ENCODE measurements at regions not wholly inside any gene's neighbourhood (a gene's known extent, or its start where the extent isn't known, plus 50 kb on each side); places are given as distances from the start of the nearest gene placed in this dataset.

DNA sequence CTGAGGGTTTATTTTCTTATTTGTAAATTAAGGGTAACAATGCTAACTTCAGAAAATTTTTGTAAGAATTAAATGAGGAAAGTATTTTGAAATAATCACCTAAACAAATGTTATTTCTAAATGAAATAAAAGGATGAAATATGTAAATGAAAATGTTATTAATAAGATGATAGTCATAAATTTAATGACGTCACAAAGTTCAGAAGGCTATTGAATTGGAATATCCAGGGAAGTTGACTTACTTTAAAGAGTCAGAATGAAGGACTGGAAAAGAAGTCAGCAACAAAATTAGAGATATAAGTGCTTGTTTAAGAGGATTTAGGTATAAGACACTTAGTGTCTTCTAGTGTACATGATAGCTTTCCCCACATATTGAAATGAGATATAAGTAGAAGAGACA, 732.6 kb upstream of the CDH7 start:
- H3K4me1 ChIP-seq: no peaks in the 10 kb centered on the region
- no peak for DNase-seq

DNA sequence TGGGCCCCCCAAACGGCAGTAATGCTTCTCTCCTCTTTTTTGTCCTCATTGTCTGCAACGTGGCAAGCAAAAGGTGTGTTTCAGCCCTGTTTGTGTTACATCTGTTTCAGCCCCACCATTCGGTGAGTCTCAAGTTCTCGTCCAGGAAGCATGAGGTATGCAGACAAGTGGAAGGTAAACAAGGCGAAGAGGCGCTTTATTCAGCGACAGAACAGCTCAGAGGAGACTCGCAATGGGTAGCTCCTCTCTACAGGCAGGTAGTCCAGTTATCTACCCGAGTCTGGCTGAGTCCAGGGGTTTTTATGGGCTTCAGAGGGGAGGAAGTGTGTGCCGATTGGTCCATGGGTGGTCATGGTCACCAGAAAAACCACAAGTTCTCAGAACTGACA, 733.4 kb upstream of the CDH7 start:
- no peaks in the 10 kb centered on the region for H3K9me3 ChIP-seq (replicated peaks)
- H3K27me3 ChIP-seq: no peaks in the 10 kb centered on the region

More for the DNA sequence above, 732.6 kb upstream of the CDH7 start:
- H3K36me3 ChIP-seq: no peaks in the 10 kb centered on the region
- no peak overlapping the region for H3K4me3 ChIP-seq
- H3K27ac ChIP-seq: no peak overlapping the region
- H3K27me3 ChIP-seq: no peaks in the 10 kb centered on the region
- H3K9me3 ChIP-seq (replicated peaks): no peaks in the 10 kb centered on the region

DNA sequence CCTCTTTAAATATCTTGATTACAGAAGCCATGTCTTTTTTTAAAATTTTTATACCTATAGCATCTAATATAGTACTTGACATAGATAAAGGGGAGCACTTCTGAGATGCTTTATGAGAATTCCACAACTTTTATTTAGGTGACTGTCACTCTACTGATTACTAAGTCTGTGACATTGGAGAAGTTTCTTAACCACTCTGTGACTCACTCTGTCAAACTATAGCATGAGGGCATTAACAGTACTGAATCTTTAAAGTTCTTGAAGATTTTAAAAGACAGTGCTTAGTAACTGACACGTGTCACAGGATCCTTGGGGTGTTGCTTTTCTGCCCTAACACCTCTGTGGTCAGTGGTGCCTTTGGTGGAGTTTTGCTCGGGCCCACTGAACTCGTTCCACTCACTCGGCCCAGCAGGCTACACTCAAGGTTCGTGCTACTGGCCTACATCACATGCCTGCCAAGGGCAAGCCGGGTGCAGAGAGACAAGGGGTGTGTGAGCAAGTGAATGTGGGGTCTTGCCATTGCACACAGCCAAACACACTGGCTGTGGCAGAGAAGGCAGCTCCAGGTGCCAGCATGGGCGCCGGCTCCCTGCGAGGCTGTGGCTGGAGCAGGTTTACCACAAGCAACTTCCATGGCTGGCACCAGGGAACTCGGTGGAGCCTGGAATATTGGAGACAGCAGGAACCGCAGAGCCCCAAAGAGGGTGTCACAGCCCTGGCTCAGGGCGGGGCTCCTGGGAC, 734.0 kb upstream of the CDH7 start:
- H3K27me3 ChIP-seq: no peaks in the 10 kb centered on the region
- DNase-seq: no peak
- no peaks in the 10 kb centered on the region for H3K4me1 ChIP-seq
- no peak overlapping the region for H3K4me3 ChIP-seq
- no peaks in the 10 kb centered on the region for H3K9me3 ChIP-seq (replicated peaks)
- H3K36me3 ChIP-seq: no peaks in the 10 kb centered on the region
- H3K27ac ChIP-seq: no peak overlapping the region

More for the DNA sequence above, 733.4 kb upstream of the CDH7 start:
- Histone ChIP-seq H3K4me3 (no peak overlapping the region), H3K36me3 (no peaks in the 10 kb centered on the region), H3K4me1 (no peaks in the 10 kb centered on the region), H3K27ac (no peak overlapping the region)
- no peak for DNase-seq

DNA sequence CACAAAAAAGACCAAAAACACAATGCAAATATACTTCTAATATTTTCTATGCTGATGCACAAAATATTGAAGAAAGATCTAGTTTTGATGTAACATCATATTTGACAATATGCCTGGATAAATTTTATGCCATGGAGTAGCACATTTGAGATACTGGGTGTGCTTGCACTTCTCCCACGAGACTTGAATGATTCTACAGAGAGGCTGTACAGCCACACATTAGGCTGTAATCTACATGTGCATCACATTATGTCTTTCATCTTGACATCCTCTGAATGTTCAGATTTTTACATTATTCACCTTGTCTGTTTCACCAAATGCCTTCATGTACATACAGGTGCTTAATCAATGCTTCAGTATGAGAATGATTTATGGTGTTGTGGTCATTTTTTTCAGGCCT, 756.4 kb upstream of the CDH7 start:
- Histone ChIP-seq H3K27me3 (no peaks in the 10 kb centered on the region), H3K4me1 (no peaks in the 10 kb centered on the region), H3K9me3 (replicated peaks) (no peaks in the 10 kb centered on the region), H3K4me3 (no peak overlapping the region), H3K36me3 (no peaks in the 10 kb centered on the region), H3K27ac (no peak overlapping the region)
- DNase-seq: no peak

DNA sequence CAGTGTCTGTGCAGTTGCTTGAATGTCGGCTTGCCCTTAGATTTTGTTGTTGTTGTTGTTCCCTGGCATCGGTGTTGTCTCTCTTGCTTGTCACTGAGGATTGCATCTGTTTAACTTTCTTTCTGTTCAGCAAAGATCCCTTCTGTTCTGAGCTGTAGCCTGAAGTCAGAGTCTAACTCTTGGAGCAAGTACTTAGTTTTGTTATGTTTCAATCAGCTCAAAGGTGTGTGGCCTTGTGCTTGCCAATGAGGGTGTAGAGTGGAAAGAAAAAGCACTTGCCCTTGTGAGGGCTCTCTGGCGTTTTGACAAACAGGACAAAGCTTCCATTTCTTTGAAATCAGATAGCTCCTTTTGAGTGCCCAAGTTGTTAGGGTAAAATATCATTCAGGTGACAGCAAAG, 757.1 kb upstream of the CDH7 start:
- no peak overlapping the region for H3K27ac ChIP-seq
- DNase-seq: no peak
- H3K36me3 ChIP-seq: no peaks in the 10 kb centered on the region
- no peak overlapping the region for H3K4me3 ChIP-seq
- no peaks in the 10 kb centered on the region for H3K4me1 ChIP-seq
- H3K9me3 ChIP-seq (replicated peaks): no peaks in the 10 kb centered on the region
- no peaks in the 10 kb centered on the region for H3K27me3 ChIP-seq

DNA sequence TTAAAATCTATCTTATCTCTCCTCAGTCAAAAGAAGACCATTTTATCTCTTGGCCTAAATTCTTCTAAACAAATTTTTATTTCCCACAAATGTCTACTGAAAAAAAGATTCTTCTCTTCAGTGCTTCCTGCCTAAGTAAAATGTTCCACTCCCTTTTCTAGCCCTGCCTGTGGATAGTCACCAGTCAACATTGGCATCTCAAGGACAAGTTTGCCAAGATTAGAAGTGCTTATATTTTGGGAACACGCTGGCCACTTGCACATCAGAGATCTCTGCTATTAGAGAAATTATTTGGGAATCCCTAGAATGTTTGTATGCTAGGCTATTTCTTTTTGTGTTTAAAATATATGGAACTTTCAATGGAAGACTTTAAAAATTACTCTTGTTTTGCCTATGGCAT, 758.2 kb upstream of the CDH7 start:
- Histone ChIP-seq H3K4me3 (no peak overlapping the region), H3K27ac (no peak overlapping the region), H3K36me3 (no peaks in the 10 kb centered on the region), H3K27me3 (no peaks in the 10 kb centered on the region), H3K9me3 (replicated peaks) (no peaks in the 10 kb centered on the region), H3K4me1 (no peaks in the 10 kb centered on the region)
- DNase-seq: no peak

DNA sequence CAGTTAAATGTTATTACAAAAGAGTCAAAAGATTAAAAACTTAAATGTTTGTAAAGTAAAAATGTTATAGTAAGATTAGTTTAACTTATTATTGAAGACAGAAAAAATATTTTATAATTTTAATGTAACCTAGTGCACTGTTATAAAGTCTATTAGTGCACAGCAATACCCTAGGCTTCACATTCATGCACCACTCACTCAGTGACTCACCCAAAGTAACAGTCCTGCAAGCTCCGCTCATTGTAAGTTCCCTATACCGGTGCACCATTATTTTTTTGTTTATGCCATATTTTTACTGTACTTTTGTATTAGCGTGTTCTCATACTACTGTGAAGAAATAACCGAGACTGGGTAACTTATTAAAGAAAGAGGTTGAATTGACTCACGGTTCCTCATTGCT, 759.7 kb upstream of the CDH7 start:
- DNase-seq: no peak
- H3K4me3 ChIP-seq: no peak overlapping the region
- no peaks in the 10 kb centered on the region for H3K4me1 ChIP-seq
- no peak overlapping the region for H3K27ac ChIP-seq
- H3K36me3 ChIP-seq: no peaks in the 10 kb centered on the region
- H3K27me3 ChIP-seq: no peaks in the 10 kb centered on the region
- no peaks in the 10 kb centered on the region for H3K9me3 ChIP-seq (replicated peaks)

DNA sequence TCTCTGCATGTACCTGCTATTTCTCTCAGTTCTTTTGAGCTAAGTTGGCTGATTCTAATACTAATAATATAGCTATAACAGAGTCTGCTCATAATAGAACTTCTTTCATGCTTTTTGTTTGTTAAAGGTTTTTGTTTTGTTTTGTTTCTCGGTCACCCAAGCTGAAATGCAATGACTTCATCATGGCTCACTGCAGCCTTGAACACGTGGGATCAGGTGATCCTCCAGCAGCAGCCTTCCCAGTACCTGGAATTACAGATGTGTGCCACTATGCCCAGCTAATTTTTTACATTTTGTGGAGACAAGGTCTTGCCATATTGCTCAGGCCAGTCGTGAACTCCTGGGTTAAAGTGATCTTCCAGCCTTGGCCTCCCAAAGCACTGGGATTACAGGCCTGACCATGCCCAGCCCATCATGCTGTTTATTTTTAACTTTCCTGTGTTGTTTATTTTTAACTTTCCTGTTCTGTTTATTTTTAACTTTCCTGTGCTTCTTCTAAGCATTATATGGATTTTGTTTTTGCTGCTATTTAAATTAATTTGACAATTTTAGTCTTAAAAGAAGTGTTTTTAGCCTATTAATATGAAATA, 763.8 kb upstream of the CDH7 start:
- H3K36me3 ChIP-seq: no peaks in the 10 kb centered on the region
- no peak overlapping the region for H3K4me3 ChIP-seq

DNA sequence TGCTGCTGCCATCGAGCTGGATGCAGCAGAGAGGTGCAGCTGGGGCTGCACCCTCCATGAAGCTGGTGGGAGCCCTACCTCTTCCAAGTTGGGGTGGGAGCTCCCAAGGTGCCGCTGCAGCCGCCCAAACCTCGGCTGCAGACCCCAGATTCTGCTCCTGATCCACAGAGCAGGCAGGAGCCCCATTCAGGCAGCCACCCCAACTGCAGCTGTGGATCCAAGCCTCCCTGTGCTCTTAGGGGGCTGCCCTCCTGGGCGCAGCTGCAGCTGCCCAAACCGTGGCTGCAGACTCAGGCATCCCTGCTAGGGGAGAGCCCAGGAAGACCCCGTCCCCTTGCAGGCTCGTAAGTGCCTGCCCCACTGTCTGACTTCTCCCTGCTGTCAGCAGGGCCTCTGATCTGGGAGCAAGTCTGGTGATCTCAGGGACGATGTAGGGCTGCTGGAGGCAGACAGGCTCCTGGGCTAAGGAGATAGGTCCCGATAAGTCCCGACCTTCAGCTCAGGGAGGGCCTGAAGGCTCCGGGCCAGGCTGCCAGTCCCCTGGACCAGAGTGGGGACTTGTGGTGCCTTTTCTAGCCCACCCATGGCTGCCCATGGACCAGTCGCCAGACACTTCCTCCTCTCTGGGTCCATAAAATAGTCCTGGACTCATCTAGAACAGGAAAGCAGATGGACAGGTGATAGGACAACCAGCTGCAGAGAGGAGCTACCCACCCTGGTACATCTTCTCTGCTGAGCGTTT, 767.1 kb upstream of the CDH7 start:
- Histone ChIP-seq H3K27me3 (no peaks in the 10 kb centered on the region), H3K27ac (no peak overlapping the region), H3K36me3 (no peaks in the 10 kb centered on the region), H3K4me3 (no peak overlapping the region), H3K9me3 (replicated peaks) (no peaks in the 10 kb centered on the region), H3K4me1 (no peaks in the 10 kb centered on the region)
- DNase-seq: no peak

More for the DNA sequence above, 763.8 kb upstream of the CDH7 start:
- no peaks in the 10 kb centered on the region for H3K27me3 ChIP-seq
- no peak overlapping the region for H3K27ac ChIP-seq
- H3K9me3 ChIP-seq (replicated peaks): no peaks in the 10 kb centered on the region
- DNase-seq: no peak
- H3K4me1 ChIP-seq: no peaks in the 10 kb centered on the region

DNA sequence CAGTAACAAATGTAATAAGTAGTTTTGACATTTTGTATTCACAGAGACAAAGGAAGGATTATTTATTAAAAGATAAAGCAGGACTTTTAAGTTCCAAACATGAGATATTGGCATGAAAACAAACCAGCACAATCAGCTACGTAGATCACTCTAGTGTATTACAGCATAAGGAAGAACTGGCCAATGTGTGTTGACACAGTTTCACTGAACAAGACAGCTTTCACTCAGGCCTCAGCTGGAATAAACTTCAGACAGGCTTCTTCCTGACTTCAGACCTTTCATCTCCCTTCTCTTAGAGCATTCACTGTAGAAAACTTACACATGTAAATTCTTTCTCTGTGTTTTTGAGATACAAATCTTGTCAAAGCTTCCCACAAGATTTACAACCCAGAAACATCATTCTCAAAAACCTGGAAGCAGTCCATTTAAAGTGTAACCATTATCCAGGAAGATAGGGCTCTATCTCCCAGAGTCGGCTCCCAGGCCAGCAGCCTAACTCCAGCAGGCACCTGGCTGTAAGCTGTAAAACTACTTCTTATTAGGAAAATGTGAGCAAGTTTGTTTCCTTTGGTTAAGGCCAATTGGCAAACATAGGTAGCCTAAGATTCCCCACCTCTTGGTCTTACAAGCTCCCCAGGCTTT, 768.3 kb upstream of the CDH7 start:
- Histone ChIP-seq H3K27me3 (no peaks in the 10 kb centered on the region), H3K4me1 (no peaks in the 10 kb centered on the region), H3K9me3 (replicated peaks) (no peaks in the 10 kb centered on the region), H3K27ac (no peak overlapping the region), H3K4me3 (no peak overlapping the region), H3K36me3 (no peaks in the 10 kb centered on the region)
- no peak for DNase-seq

DNA sequence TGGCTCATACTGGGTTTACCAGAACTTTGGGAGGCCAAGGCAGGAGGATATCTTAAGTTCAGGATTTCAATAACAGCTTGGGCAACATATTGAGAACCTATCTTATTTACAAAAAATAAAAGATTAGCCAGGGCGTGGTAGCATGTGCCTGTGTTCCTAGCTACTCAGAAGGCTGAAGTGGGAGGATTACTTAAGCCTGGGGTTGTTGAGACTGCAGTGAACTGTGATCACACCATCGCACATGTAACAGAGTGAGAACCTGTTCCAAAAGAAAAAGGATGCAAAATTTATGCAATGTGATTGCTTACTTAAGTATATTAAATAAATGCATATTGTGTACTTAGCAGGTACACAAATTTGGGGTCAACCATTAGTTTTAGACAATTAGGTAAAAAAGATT, 768.9 kb upstream of the CDH7 start:
- no peaks in the 10 kb centered on the region for H3K27me3 ChIP-seq

DNA sequence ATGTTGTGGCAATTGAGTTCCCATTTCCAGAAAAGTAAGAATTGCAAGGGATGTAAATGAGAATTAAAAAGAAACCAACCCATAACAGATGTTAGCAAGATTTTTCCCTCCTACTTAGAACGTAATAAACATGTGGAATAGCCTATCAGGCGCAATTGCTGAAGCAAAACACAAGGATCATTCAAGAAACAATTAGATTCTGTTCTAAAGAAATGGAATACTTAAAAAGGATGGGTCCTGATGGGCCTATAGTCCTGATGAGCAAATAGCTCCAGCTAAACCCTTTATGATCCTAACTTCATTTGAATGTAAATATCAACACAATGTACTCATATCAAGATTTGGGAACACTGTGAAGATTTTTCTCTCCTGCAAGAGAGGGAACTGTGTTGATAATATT, 771.0 kb upstream of the CDH7 start:
- Histone ChIP-seq H3K4me1 (no peaks in the 10 kb centered on the region), H3K4me3 (no peak overlapping the region), H3K9me3 (replicated peaks) (no peaks in the 10 kb centered on the region), H3K27me3 (no peaks in the 10 kb centered on the region), H3K36me3 (no peaks in the 10 kb centered on the region), H3K27ac (no peak overlapping the region)
- no peak for DNase-seq

More for the DNA sequence above, 768.9 kb upstream of the CDH7 start:
- no peak overlapping the region for H3K27ac ChIP-seq
- H3K36me3 ChIP-seq: no peaks in the 10 kb centered on the region
- no peak for DNase-seq
- no peak overlapping the region for H3K4me3 ChIP-seq
- no peaks in the 10 kb centered on the region for H3K4me1 ChIP-seq
- H3K9me3 ChIP-seq (replicated peaks): no peaks in the 10 kb centered on the region

DNA sequence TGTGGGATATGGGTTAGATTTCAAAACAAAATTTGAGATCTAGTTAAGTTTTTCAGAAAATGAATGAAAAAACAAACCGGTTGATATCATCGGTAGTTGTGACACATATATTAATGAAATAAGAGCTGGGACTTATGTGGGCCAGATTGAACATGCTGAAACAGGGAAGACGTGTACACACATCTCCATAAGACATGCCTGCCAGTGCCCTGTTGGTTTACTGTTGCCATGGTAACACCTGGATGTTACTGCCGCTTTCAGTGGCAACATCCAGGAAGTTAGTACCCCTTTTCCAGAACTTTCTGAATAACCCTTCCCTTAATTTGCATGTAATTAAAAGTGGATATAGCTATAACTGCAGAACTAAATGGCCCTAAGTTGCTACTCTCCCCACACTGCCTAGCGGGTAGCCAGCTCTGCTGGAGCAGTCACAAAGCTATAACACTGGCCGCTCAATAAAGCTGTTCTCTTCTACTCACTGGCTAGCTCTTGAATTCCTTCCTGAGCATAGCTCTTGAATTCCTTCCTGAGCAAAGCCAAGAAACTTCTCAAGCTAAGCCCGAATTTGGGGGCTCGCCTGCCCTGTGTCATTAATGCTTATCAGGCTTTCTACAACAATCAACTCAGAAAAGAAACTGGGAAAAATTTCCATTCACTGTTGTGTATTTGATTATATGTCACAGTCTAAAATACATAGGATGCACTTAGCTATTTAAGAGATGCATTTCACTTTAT, 776.3 kb upstream of the CDH7 start:
- Histone ChIP-seq H3K27me3 (no peaks in the 10 kb centered on the region), H3K36me3 (no peaks in the 10 kb centered on the region), H3K4me3 (no peak overlapping the region), H3K4me1 (no peaks in the 10 kb centered on the region), H3K9me3 (replicated peaks) (no peaks in the 10 kb centered on the region), H3K27ac (no peak overlapping the region)
- no peak for DNase-seq

DNA sequence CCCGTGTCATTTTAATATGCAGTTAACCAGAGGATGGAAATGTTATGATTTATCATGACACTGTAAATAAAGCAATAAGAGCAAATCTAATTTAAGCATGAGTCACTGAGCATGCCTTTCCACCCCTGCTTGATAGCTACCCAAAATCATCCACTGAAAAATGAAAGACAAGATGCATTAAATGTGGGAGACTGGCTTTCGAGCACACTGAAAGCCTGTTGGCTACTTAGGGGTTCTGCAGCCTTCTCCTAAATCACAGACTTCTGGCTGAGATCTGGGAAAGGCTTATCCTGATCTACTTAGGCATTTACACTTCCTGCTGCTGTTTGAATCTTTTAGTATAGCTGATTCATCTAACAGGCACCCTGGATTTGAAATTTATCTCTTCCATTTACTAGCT, 778.3 kb upstream of the CDH7 start:
- no peaks in the 10 kb centered on the region for H3K4me1 ChIP-seq
- H3K4me3 ChIP-seq: no peak overlapping the region
- no peaks in the 10 kb centered on the region for H3K36me3 ChIP-seq
- H3K27me3 ChIP-seq: no peaks in the 10 kb centered on the region
- DNase-seq: no peak
- no peaks in the 10 kb centered on the region for H3K9me3 ChIP-seq (replicated peaks)
- H3K27ac ChIP-seq: no peak overlapping the region

DNA sequence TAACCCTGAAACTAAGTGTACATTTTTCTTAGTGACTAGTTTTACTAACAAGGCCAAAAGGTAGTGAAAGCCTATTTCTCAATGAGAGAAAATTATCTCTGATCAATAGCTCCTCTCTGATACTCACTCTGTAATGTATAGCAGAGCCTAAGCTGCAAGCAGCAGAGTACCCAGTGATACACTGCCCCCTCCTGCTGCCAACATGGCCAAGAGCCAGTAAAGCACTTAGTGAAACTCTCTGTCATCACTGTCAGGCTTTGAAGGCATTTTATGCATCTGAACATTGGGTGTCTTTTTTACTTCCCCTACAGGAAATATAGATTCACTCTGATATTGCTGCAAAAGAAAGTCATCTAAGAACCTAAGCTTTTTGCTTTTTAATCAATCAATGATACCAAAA, 784.1 kb upstream of the CDH7 start:
- H3K27ac ChIP-seq: no peak overlapping the region
- no peaks in the 10 kb centered on the region for H3K27me3 ChIP-seq
- no peaks in the 10 kb centered on the region for H3K9me3 ChIP-seq (replicated peaks)
- H3K36me3 ChIP-seq: no peaks in the 10 kb centered on the region
- DNase-seq: peak in 1 of 2 experiments; percentile 3
- H3K4me3 ChIP-seq: no peak overlapping the region
- no peaks in the 10 kb centered on the region for H3K4me1 ChIP-seq

Data from SJCRH30 (cell line).